ENCODE measurements at regions not wholly inside any gene's neighbourhood (a gene's known extent, or its start where the extent isn't known, plus 50 kb on each side); places are given as distances from the start of the nearest gene placed in this dataset.

DNA sequence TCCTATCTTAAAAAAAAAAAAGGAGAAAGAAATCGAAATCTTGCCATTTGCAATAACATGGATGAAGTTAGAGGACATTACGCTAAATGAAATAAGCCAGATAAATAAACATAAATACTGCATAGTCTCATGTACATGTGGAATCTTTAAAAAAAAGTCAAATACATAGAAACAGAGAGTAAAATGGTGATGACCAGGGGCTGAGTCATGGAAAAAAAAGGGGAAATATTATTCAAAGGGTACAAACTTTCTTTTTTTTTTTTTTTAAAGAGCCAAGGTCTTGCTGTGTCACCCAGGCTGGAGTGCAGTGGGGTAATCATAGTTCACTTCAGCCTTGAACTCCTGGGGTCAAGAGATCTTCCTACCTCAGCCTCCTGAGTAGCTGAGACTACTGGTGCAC is 310.1 kb downstream of the ZNF608 start:
- intact Hi-C loops (cut with DNase I): no loop called here
- no peaks in the 10 kb centered on the region for H3K4me1 ChIP-seq (ENCODE audit: control insufficient read depth in 1 of 2, insufficient read depth in 2 of 2, low read length in 2 of 2)
- WGBS, 2 donors: 94 to 97% methylated on average over 2 of the region's 2 CpGs

DNA sequence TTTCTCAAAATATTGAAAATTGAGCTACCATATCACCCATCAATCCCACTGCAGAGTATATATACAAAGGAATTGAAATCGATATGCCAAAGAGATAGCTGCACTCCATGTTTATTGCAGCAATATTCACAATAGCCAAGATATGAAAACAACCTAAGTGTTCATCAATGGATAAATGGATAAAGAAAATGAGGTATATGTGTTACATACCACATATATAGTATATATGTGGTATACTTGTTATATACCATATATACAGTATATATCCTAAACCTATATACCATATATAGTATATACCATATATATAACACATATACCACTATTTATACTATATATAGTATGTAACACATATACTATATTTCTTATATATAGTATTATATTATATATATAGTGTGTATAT is 313.3 kb downstream of the ZNF608 start:
- H3K4me3 ChIP-seq (ENCODE audit: low read length in 2 of 2): no peak overlapping the region
- no peak overlapping the region for H3K27ac ChIP-seq (ENCODE audit: low read depth in 1 of 2, low read length in 2 of 2)
- intact Hi-C loops (cut with DNase I): no loop called here
- H3K9me3 ChIP-seq (ENCODE audit: control insufficient read depth, low read length): no peaks in the 10 kb centered on the region
- H3K4me1 ChIP-seq (ENCODE audit: control insufficient read depth in 1 of 2, insufficient read depth in 2 of 2, low read length in 2 of 2): no peaks in the 10 kb centered on the region
- H3K36me3 ChIP-seq (ENCODE audit: control insufficient read depth in 1 of 2, insufficient read depth in 2 of 2, low read length in 1 of 2): no peaks in the 10 kb centered on the region
- DNase-seq (no peak), ATAC-seq (ENCODE audit: low FRiP score) (no peak)
- 88 to 95% methylated on average over 1 of the region's 1 CpG for WGBS, 2 donors
- H3K27me3 ChIP-seq (ENCODE audit: control insufficient read depth in 1 of 2, insufficient read depth in 2 of 2, low read length in 1 of 2): no peaks in the 10 kb centered on the region

More for the DNA sequence above, 310.1 kb downstream of the ZNF608 start:
- DNase-seq (no peak), ATAC-seq (ENCODE audit: low FRiP score) (no peak)
- H3K9me3 ChIP-seq (ENCODE audit: control insufficient read depth, low read length): no peaks in the 10 kb centered on the region
- H3K36me3 ChIP-seq (ENCODE audit: control insufficient read depth in 1 of 2, insufficient read depth in 2 of 2, low read length in 1 of 2): no peaks in the 10 kb centered on the region
- no peak overlapping the region for H3K27ac ChIP-seq (ENCODE audit: low read depth in 1 of 2, low read length in 2 of 2)
- H3K4me3 ChIP-seq (ENCODE audit: low read length in 2 of 2): no peak overlapping the region
- H3K27me3 ChIP-seq (ENCODE audit: control insufficient read depth in 1 of 2, insufficient read depth in 2 of 2, low read length in 1 of 2): no peaks in the 10 kb centered on the region

DNA sequence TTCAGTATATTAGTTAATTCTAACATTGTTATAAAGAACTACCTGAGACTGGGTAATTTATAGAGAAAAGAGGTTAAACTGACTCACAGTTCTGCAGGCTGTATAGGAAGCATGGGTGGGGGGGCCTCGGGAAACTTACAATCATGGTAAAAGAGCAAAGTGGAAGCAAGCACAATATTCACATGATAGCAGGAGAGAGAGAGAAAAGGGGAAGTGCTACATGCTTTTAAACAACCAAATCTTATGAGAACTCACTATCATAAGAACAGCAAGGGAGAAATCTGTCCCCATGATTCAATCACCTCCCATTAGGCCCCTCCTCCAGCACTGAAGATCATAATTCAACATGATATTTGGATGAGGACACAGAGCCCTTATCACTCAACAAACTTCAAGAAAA is 324.9 kb downstream of the ZNF608 start:
- Histone ChIP-seq H3K4me1 (ENCODE audit: control insufficient read depth in 1 of 2, insufficient read depth in 2 of 2, low read length in 2 of 2) (no peaks in the 10 kb centered on the region), H3K4me3 (ENCODE audit: low read length in 2 of 2) (no peak overlapping the region), H3K27me3 (ENCODE audit: control insufficient read depth in 1 of 2, insufficient read depth in 2 of 2, low read length in 1 of 2) (no peaks in the 10 kb centered on the region), H3K27ac (ENCODE audit: low read depth in 1 of 2, low read length in 2 of 2) (no peak overlapping the region), H3K9me3 (ENCODE audit: control insufficient read depth, low read length) (peaks cover 6% of the 10 kb centered on the region), H3K36me3 (ENCODE audit: control insufficient read depth in 1 of 2, insufficient read depth in 2 of 2, low read length in 1 of 2) (no peaks in the 10 kb centered on the region)
- DNase-seq (no peak), ATAC-seq (ENCODE audit: low FRiP score) (no peak)
- 86 to 97% methylated on average over 1 of the region's 1 CpG for WGBS, 2 donors
- intact Hi-C loops (cut with DNase I): no loop called here

DNA sequence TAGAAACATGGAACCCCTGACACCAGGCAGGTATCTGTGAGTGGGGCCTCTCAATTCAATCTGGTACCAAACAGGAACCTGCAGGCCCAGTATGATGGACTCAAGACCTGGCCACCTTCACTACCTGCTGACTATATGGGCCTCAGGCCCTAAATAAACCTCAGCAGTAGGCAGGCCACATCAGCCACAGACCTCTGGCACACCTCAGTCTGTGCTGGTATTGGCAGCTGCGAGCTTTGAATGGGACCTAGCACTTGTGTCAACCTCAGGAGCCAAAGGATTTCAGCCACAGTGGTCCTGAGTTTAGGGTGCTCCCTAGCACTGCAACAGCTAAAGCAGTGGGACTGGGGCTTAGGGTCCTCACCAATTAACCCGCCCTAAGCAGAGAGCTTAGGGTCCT is 325.5 kb downstream of the ZNF608 start:
- Histone ChIP-seq H3K27me3 (ENCODE audit: control insufficient read depth in 1 of 2, insufficient read depth in 2 of 2, low read length in 1 of 2) (no peaks in the 10 kb centered on the region), H3K27ac (ENCODE audit: low read depth in 1 of 2, low read length in 2 of 2) (no peak overlapping the region), H3K4me3 (ENCODE audit: low read length in 2 of 2) (no peak overlapping the region), H3K9me3 (ENCODE audit: control insufficient read depth, low read length) (peaks cover 6% of the 10 kb centered on the region), H3K36me3 (ENCODE audit: control insufficient read depth in 1 of 2, insufficient read depth in 2 of 2, low read length in 1 of 2) (no peaks in the 10 kb centered on the region), H3K4me1 (ENCODE audit: control insufficient read depth in 1 of 2, insufficient read depth in 2 of 2, low read length in 2 of 2) (no peaks in the 10 kb centered on the region)
- intact Hi-C loops (cut with DNase I): no loop called here
- 48% methylated on average over 2 of the region's 2 CpGs for WGBS, 2 donors
- no peak for DNase-seq
- no peak for ATAC-seq (ENCODE audit: low FRiP score)

DNA sequence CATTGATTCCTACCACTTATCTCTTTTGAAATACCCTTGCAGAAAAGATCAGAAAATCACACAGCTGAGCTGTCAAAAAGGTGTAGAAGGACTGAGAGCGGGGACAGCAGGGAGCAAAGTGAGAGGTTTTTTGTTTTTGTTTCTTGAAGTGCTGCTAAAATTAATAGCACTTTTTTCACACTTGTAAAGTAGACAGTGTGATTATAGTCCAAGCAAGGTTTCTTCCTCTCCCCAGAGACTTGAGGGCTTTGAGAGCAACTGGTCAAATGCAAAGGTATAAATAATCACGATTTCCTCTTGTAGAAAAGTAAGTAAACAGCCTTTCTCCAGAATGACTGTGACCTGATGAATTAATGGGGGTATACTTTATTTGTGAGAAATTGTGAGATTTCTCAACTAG is 326.9 kb downstream of the ZNF608 start:
- no peaks in the 10 kb centered on the region for H3K36me3 ChIP-seq (ENCODE audit: control insufficient read depth in 1 of 2, insufficient read depth in 2 of 2, low read length in 1 of 2)
- H3K4me3 ChIP-seq (ENCODE audit: low read length in 2 of 2): no peak overlapping the region
- H3K27ac ChIP-seq (ENCODE audit: low read depth in 1 of 2, low read length in 2 of 2): no peak overlapping the region
- H3K27me3 ChIP-seq (ENCODE audit: control insufficient read depth in 1 of 2, insufficient read depth in 2 of 2, low read length in 1 of 2): no peaks in the 10 kb centered on the region
- H3K4me1 ChIP-seq (ENCODE audit: control insufficient read depth in 1 of 2, insufficient read depth in 2 of 2, low read length in 2 of 2): no peaks in the 10 kb centered on the region
- 73 to 81% methylated on average over 2 of the region's 2 CpGs for WGBS, 2 donors
- DNase-seq (no peak), ATAC-seq (ENCODE audit: low FRiP score) (no peak)
- intact Hi-C loops (cut with DNase I): no loop called here
- H3K9me3 ChIP-seq (ENCODE audit: control insufficient read depth, low read length): peaks cover 6% of the 10 kb centered on the region

DNA sequence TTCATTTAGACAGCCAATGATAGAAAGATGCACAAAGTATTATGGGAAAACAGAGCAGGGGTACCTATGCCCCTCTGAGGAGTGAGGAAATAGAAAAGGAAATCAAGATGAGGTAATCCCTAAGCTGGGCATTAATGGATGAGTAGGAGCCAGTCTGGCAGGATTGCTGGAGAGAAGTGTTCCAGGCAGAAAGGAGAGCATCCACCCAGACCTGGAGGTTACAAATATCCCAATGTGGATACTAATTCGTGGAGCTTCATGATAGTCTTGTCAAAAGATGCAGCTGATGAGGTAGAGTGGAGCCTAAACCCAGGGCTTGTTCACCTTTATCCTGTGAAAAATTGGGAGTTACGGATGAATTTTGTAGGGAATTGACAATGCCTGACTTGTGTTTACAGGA is 328.0 kb downstream of the ZNF608 start:
- H3K36me3 ChIP-seq (ENCODE audit: control insufficient read depth in 1 of 2, insufficient read depth in 2 of 2, low read length in 1 of 2): no peaks in the 10 kb centered on the region
- H3K4me3 ChIP-seq (ENCODE audit: low read length in 2 of 2): no peak overlapping the region
- H3K27me3 ChIP-seq (ENCODE audit: control insufficient read depth in 1 of 2, insufficient read depth in 2 of 2, low read length in 1 of 2): no peaks in the 10 kb centered on the region
- H3K9me3 ChIP-seq (ENCODE audit: control insufficient read depth, low read length): peaks cover 6% of the 10 kb centered on the region
- WGBS, 2 donors: 94 to 96% methylated on average over 2 of the region's 2 CpGs
- ATAC-seq (ENCODE audit: low FRiP score): no peak
- DNase-seq: no peak
- intact Hi-C loops (cut with DNase I): no loop called here
- H3K4me1 ChIP-seq (ENCODE audit: control insufficient read depth in 1 of 2, insufficient read depth in 2 of 2, low read length in 2 of 2): no peaks in the 10 kb centered on the region
- no peak overlapping the region for H3K27ac ChIP-seq (ENCODE audit: low read depth in 1 of 2, low read length in 2 of 2)

DNA sequence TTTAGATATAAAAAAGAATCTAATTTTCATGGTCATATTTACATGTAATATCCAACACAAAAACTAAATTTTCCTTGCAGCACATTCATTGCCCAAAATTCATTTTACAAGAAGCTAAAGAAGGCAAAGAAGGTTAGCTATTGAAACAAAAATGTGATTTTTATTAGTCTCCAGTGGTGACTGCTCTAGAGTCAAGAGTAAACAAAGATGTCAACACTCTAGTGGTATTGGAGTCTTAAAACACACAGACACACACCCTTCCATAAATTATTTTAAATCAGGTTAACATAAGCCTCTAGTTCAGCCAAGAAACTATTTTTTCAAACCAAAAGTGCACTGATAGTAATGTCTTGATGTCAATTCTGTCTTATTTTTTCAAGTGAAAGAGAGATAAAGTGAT is 329.2 kb downstream of the ZNF608 start:
- H3K36me3 ChIP-seq (ENCODE audit: control insufficient read depth in 1 of 2, insufficient read depth in 2 of 2, low read length in 1 of 2): no peaks in the 10 kb centered on the region
- no peaks in the 10 kb centered on the region for H3K27me3 ChIP-seq (ENCODE audit: control insufficient read depth in 1 of 2, insufficient read depth in 2 of 2, low read length in 1 of 2)
- no peak overlapping the region for H3K4me3 ChIP-seq (ENCODE audit: low read length in 2 of 2)
- H3K9me3 ChIP-seq (ENCODE audit: control insufficient read depth, low read length): peaks cover 3% of the 10 kb centered on the region
- no peak for DNase-seq
- H3K4me1 ChIP-seq (ENCODE audit: control insufficient read depth in 1 of 2, insufficient read depth in 2 of 2, low read length in 2 of 2): no peaks in the 10 kb centered on the region
- H3K27ac ChIP-seq (ENCODE audit: low read depth in 1 of 2, low read length in 2 of 2): no peak overlapping the region
- no peak for ATAC-seq (ENCODE audit: low FRiP score)
- intact Hi-C loops (cut with DNase I): no loop called here

DNA sequence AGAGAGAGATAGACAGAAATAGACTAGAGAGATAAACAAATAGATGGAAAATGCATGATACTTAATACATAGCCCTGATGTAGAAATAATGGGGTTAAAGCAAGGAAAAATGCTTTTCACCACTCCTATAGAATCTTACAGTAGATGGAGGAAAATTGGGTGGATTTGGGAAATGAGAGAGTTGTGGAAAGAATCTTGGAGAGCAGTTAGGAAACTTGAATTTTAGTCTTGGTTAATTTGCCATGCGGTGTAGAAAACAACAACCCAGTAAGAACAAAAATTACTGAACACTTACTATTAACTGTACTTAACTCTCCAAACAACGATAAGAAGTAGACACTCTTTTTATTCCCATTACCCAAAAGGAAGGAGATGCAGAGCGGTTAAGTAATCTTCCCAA is 329.8 kb downstream of the ZNF608 start:
- intact Hi-C loops (cut with DNase I): no loop called here
- WGBS, 2 donors: 94 to 97% methylated on average over 3 of the region's 3 CpGs

DNA sequence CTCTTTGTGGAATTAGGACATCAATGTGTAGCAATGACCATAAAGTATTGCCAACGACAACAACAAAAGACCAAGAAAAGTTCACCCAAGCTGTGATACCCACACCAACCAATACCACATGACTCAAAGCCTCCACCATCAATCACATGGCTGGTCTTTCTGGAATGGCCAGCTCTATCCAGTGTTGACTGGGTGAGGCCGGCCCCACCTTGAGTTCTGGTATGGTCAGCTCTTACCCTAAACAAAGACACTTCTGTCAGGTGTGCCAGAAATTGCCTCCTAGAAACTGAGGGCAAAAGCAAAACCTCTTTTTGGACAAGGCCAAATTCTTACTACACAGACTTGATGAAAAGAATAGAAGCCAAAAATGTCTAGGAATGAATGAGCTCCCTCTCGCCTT is 331.5 kb downstream of the ZNF608 start:
- DNase-seq (no peak), ATAC-seq (ENCODE audit: low FRiP score) (no peak)
- 97 to 98% methylated on average over 3 of the region's 3 CpGs for WGBS, 2 donors
- Histone ChIP-seq H3K36me3 (ENCODE audit: control insufficient read depth in 1 of 2, insufficient read depth in 2 of 2, low read length in 1 of 2) (no peaks in the 10 kb centered on the region), H3K27me3 (ENCODE audit: control insufficient read depth in 1 of 2, insufficient read depth in 2 of 2, low read length in 1 of 2) (no peaks in the 10 kb centered on the region), H3K27ac (ENCODE audit: low read depth in 1 of 2, low read length in 2 of 2) (no peak overlapping the region), H3K9me3 (ENCODE audit: control insufficient read depth, low read length) (no peaks in the 10 kb centered on the region), H3K4me1 (ENCODE audit: control insufficient read depth in 1 of 2, insufficient read depth in 2 of 2, low read length in 2 of 2) (no peaks in the 10 kb centered on the region), H3K4me3 (ENCODE audit: low read length in 2 of 2) (no peak overlapping the region)
- intact Hi-C loops (cut with DNase I): no loop called here

More for the DNA sequence above, 329.8 kb downstream of the ZNF608 start:
- Histone ChIP-seq H3K9me3 (ENCODE audit: control insufficient read depth, low read length) (peaks cover 3% of the 10 kb centered on the region), H3K36me3 (ENCODE audit: control insufficient read depth in 1 of 2, insufficient read depth in 2 of 2, low read length in 1 of 2) (no peaks in the 10 kb centered on the region), H3K27me3 (ENCODE audit: control insufficient read depth in 1 of 2, insufficient read depth in 2 of 2, low read length in 1 of 2) (no peaks in the 10 kb centered on the region), H3K4me1 (ENCODE audit: control insufficient read depth in 1 of 2, insufficient read depth in 2 of 2, low read length in 2 of 2) (no peaks in the 10 kb centered on the region), H3K27ac (ENCODE audit: low read depth in 1 of 2, low read length in 2 of 2) (no peak overlapping the region), H3K4me3 (ENCODE audit: low read length in 2 of 2) (no peak overlapping the region)
- DNase-seq (no peak), ATAC-seq (ENCODE audit: low FRiP score) (no peak)
